ENCODE measurements at regions not wholly inside any gene's neighbourhood (a gene's known extent, or its start where the extent isn't known, plus 50 kb on each side); places are given as distances from the start of the nearest gene placed in this dataset.

DNA sequence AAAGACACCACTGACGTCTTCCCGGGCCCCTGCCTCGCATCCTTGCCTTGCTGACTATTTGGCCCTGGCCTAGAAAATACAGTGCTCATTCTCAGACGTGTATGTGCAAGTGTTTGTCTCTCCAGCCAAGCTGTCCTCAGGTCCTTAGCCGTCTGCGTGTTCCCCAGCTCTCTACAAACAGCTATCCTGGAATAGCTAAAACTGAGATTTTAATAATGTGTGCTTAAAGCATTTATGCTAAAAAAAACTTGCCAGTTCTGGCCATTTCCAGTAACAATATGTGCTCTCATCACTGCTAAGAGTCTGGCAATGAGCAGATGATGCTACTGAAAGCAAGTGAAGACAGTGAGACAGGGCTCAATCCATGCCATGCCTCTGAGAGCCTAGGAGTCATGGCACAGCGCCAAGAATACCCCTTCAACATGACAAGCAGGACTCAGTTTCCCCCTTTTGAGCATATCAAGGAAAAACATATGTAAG is 55.7 kb downstream of the IRF2BP2 start:
- TF ChIP-seq CEBPB (IDR thresholded peaks at IDR 0.05; ENCODE audit: borderline replicate concordance, low read depth, low read length) = no peak
- TF ChIP-seq KAT8 (CRISPR knock-in tag; IDR thresholded peaks at IDR 0.05) = no peak
- TF ChIP-seq, protein P1, sequence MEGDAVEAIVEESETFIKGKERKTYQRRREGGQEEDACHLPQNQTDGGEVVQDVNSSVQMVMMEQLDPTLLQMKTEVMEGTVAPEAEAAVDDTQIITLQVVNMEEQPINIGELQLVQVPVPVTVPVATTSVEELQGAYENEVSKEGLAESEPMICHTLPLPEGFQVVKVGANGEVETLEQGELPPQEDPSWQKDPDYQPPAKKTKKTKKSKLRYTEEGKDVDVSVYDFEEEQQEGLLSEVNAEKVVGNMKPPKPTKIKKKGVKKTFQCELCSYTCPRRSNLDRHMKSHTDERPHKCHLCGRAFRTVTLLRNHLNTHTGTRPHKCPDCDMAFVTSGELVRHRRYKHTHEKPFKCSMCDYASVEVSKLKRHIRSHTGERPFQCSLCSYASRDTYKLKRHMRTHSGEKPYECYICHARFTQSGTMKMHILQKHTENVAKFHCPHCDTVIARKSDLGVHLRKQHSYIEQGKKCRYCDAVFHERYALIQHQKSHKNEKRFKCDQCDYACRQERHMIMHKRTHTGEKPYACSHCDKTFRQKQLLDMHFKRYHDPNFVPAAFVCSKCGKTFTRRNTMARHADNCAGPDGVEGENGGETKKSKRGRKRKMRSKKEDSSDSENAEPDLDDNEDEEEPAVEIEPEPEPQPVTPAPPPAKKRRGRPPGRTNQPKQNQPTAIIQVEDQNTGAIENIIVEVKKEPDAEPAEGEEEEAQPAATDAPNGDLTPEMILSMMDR (CRISPR knock-in tag; IDR thresholded peaks at IDR 0.05) = no peak
- no peak for TF ChIP-seq ZBTB21 (CRISPR knock-in tag; IDR thresholded peaks at IDR 0.05)
- no peak for TF ChIP-seq TBP (CRISPR knock-in tag; IDR thresholded peaks at IDR 0.05)
- no peak for TF ChIP-seq ZFYVE20 (CRISPR knock-in tag; IDR thresholded peaks at IDR 0.05; ENCODE audit: borderline replicate concordance, low read depth)
- TF ChIP-seq TGIF2 (CRISPR knock-in tag; IDR thresholded peaks at IDR 0.05) = no peak
- no peak for TF ChIP-seq TBX2 (CRISPR knock-in tag; IDR thresholded peaks at IDR 0.05; ENCODE audit: borderline replicate concordance)
- no peak for TF ChIP-seq POLR2AphosphoS5 (IDR thresholded peaks at IDR 0.05; ENCODE audit: low read depth, low read length)
- TF ChIP-seq, protein P2, sequence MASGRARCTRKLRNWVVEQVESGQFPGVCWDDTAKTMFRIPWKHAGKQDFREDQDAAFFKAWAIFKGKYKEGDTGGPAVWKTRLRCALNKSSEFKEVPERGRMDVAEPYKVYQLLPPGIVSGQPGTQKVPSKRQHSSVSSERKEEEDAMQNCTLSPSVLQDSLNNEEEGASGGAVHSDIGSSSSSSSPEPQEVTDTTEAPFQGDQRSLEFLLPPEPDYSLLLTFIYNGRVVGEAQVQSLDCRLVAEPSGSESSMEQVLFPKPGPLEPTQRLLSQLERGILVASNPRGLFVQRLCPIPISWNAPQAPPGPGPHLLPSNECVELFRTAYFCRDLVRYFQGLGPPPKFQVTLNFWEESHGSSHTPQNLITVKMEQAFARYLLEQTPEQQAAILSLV (CRISPR knock-in tag; IDR thresholded peaks at IDR 0.05; ENCODE audit: borderline replicate concordance) = no peak

All from HepG2 (cell line).